ENCODE measurements at regions not wholly inside any gene's neighbourhood (a gene's known extent, or its start where the extent isn't known, plus 50 kb on each side); places are given as distances from the start of the nearest gene placed in this dataset.

- Histone ChIP-seq H3K27ac (no peak overlapping the region), H3K4me1 (no peaks in the 10 kb centered on the region), H3K27me3 (no peaks in the 10 kb centered on the region), H3K4me3 (no peak overlapping the region), H3K36me3 (ENCODE audit: low read depth, missing control alignments) (no peaks in the 10 kb centered on the region), H3K9me3 (no peaks in the 10 kb centered on the region)
- 63 to 70% methylated on average over 8 of the region's 8 CpGs for WGBS, 2 donors
- TF ChIP-seq, protein P1, sequence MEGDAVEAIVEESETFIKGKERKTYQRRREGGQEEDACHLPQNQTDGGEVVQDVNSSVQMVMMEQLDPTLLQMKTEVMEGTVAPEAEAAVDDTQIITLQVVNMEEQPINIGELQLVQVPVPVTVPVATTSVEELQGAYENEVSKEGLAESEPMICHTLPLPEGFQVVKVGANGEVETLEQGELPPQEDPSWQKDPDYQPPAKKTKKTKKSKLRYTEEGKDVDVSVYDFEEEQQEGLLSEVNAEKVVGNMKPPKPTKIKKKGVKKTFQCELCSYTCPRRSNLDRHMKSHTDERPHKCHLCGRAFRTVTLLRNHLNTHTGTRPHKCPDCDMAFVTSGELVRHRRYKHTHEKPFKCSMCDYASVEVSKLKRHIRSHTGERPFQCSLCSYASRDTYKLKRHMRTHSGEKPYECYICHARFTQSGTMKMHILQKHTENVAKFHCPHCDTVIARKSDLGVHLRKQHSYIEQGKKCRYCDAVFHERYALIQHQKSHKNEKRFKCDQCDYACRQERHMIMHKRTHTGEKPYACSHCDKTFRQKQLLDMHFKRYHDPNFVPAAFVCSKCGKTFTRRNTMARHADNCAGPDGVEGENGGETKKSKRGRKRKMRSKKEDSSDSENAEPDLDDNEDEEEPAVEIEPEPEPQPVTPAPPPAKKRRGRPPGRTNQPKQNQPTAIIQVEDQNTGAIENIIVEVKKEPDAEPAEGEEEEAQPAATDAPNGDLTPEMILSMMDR (IDR thresholded peaks at IDR 0.05) = no peak
- no peak for TF ChIP-seq POLR2A (IDR thresholded peaks at IDR 0.05)
- intact Hi-C loops (cut with DNase I; ENCODE audit: low total_unique reads) = no loop called here
- DNase-seq = no peak
Observed at GRCh38 chr18:21949326-21950015, 208.9 kb downstream of the MIB1 start.

GRCh38 chr18:21955757-21956652, 213.4 kb upstream of the GATA6 start:
- Histone ChIP-seq H3K4me1 (peaks cover 16% of the 10 kb centered on the region), H3K36me3 (ENCODE audit: low read depth, missing control alignments) (no peaks in the 10 kb centered on the region), H3K27ac (no peak overlapping the region), H3K4me3 (no peak overlapping the region), H3K9me3 (no peaks in the 10 kb centered on the region), H3K27me3 (no peaks in the 10 kb centered on the region)
- peak; percentile 92 for DNase-seq
- intact Hi-C loops (cut with DNase I; ENCODE audit: low total_unique reads) = no loop called here
- 42 to 47% methylated on average over 8 of the region's 8 CpGs for WGBS, 2 donors
- TF ChIP-seq POLR2A (IDR thresholded peaks at IDR 0.05) = no peak
- TF ChIP-seq, protein P1 (IDR thresholded peaks at IDR 0.05) = peak; percentile 64 to 91 (median 78)

DNA sequence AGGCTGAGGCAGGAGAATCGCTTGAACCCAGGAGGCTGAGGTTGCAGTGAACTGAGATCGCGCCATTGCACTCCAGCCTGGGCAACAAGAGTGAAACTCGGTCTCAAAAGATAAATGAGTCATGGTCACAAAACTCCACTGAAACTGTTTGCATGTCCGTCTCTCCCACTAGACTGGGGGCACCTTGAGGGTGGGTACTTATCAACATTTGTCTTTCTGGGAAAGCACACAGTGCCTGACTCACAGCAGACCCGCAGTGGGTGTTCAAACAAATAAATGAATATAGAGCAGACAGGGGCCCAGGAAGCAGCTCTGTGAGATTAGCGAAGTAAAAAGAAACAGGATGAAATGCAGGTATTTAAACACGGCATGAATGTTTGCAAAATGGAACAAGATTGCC, 211.1 kb upstream of the GATA6 start:
- intact Hi-C loops (cut with DNase I; ENCODE audit: low total_unique reads) = no loop called here
- no peaks in the 10 kb centered on the region for H3K27me3 ChIP-seq
- H3K4me3 ChIP-seq = no peak overlapping the region
- no peaks in the 10 kb centered on the region for H3K9me3 ChIP-seq
- no peak for DNase-seq
- TF ChIP-seq, protein P1 (IDR thresholded peaks at IDR 0.05) = no peak
- no peak for TF ChIP-seq POLR2A (IDR thresholded peaks at IDR 0.05)
- no peak overlapping the region for H3K27ac ChIP-seq
- H3K36me3 ChIP-seq (ENCODE audit: low read depth, missing control alignments) = no peaks in the 10 kb centered on the region
- H3K4me1 ChIP-seq = peaks cover 21% of the 10 kb centered on the region
- WGBS, 2 donors = 79 to 81% methylated on average over 8 of the region's 8 CpGs

DNA sequence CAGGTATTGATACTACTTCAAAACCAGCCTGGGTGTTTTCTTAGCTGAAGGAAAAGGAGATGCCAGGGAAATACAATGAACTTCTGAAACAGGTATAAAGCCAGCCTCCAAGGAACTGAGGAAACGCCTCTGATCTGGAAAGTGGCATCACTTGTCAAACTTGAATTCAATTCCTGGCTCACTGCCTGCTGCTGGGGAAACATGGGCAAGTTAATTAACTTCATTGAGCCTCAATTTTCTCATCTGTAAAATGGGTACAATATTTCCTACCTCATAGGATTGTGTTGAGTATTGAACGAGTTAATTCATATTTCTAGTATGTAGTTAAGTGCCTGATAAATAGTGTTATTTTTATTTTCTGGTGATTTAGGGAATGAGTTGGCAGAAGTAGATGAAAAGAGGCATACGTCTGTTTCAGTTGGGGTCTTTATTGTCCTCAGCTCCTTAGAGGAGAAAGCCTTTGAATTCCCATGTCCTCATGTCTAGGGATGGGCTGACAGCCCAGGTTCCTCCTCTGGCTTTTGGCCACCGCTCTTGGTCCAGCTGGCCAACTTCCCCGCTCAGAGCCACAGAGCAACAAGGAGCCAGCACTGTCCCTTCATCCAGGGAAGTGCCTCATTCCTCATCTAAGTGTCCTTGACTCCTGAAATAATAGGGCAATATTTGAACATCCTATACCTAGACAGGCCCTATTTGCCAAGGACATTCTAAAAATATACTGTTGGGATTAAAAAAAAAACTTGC, 210.5 kb upstream of the GATA6 start:
- H3K4me1 ChIP-seq = peaks cover 21% of the 10 kb centered on the region
- DNase-seq = peak; percentile 72
- WGBS, 2 donors = 39 to 45% methylated on average over 5 of the region's 5 CpGs
- intact Hi-C loops (cut with DNase I; ENCODE audit: low total_unique reads) = no loop called here
- no peaks in the 10 kb centered on the region for H3K9me3 ChIP-seq
- H3K36me3 ChIP-seq (ENCODE audit: low read depth, missing control alignments) = no peaks in the 10 kb centered on the region
- peak overlapping the region; percentile 8 to 35 for H3K27ac ChIP-seq
- H3K27me3 ChIP-seq = no peaks in the 10 kb centered on the region
- H3K4me3 ChIP-seq = no peak overlapping the region
- no peak for TF ChIP-seq POLR2A (IDR thresholded peaks at IDR 0.05)
- TF ChIP-seq, protein P1 (IDR thresholded peaks at IDR 0.05) = no peak
